Esophagus muscularis mucosa (tissue), 4 donors: ENCODE measurements at regions not wholly inside any gene's neighbourhood (a gene's known extent, or its start where the extent isn't known, plus 50 kb on each side); places are given as distances from the start of the nearest gene placed in this dataset.

ENCODE experiments used
- EP300 ChIP-seq: sonication (generic); formaldehyde crosslinking; IDR thresholded peaks from one replicate; pipeline ENCODE4 v1.6.1; 2017; ENCODE audit warnings: antibody characterized with exemption
- POLR2A ChIP-seq: fragments of 450-650 bp; IDR thresholded peaks from one replicate; pipeline ENCODE4 v1.6.1; 2017; ENCODE audit warnings: antibody characterized with exemption, moderate library complexity, mild to moderate bottlenecking, low read depth
- TF ChIP-seq, protein P1 (sequence below), 3 experiments: fragments of 200-600 bp in 2 of 3; fragments of 450-650 bp in 1 of 3; sonication (generic) in 2 of 3; IDR thresholded peaks; one replicate each; pipeline ENCODE4 v1.5.1; 2017 to 2019; ENCODE audit warnings: antibody characterized with exemption in 3 of 3, mild to moderate bottlenecking in 2 of 3, moderate library complexity in 1 of 3

DNA sequence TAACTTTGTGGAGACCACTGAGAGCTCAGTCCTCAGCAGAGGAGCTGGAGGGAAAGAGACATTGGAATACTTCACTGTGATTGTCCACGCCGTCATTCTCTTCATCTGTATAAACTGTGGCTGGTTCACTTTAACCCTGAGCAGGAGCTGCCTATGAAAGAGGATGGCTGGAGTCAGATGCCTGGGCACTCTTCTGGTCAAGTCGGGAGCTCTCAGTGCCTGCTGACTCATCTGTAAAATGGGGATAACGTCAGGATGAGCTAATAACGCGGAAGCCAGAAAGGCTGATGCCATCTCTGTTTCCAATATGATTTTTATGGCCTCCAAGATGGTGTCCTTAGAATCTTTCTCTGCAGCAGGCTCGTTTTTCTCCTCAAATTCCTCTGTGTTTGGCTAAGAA, 51.6 kb upstream of the MRPS22 start:
- TF ChIP-seq, protein P1, sequence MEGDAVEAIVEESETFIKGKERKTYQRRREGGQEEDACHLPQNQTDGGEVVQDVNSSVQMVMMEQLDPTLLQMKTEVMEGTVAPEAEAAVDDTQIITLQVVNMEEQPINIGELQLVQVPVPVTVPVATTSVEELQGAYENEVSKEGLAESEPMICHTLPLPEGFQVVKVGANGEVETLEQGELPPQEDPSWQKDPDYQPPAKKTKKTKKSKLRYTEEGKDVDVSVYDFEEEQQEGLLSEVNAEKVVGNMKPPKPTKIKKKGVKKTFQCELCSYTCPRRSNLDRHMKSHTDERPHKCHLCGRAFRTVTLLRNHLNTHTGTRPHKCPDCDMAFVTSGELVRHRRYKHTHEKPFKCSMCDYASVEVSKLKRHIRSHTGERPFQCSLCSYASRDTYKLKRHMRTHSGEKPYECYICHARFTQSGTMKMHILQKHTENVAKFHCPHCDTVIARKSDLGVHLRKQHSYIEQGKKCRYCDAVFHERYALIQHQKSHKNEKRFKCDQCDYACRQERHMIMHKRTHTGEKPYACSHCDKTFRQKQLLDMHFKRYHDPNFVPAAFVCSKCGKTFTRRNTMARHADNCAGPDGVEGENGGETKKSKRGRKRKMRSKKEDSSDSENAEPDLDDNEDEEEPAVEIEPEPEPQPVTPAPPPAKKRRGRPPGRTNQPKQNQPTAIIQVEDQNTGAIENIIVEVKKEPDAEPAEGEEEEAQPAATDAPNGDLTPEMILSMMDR (IDR thresholded peaks at IDR 0.05), result no peak
- no peak for TF ChIP-seq POLR2A
- no peak for TF ChIP-seq EP300
